ENCODE measurements at regions not wholly inside any gene's neighbourhood (a gene's known extent, or its start where the extent isn't known, plus 50 kb on each side); places are given as distances from the start of the nearest gene placed in this dataset.

DNA sequence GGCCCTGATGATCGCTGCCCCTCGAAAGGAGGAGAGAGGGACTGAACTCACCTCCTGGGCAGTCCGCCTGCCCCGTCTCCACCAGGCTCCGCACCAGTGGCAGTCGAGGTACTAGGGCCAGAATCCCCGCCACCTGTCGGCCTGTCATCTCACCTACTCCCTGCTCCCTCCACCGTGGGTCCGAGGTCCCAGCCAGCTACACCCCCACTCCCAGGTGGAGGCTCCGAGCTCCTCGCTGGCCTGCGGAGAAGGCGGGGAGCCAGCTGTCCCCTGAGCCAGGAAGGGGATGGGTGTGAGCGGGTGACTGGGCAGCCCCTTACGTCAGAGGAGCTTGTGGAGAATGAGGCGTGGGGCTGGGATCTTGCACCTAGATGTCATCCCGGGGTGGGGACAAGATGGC is 1066.5 kb upstream of the MANEA start:
- TF ChIP-seq, protein P1, sequence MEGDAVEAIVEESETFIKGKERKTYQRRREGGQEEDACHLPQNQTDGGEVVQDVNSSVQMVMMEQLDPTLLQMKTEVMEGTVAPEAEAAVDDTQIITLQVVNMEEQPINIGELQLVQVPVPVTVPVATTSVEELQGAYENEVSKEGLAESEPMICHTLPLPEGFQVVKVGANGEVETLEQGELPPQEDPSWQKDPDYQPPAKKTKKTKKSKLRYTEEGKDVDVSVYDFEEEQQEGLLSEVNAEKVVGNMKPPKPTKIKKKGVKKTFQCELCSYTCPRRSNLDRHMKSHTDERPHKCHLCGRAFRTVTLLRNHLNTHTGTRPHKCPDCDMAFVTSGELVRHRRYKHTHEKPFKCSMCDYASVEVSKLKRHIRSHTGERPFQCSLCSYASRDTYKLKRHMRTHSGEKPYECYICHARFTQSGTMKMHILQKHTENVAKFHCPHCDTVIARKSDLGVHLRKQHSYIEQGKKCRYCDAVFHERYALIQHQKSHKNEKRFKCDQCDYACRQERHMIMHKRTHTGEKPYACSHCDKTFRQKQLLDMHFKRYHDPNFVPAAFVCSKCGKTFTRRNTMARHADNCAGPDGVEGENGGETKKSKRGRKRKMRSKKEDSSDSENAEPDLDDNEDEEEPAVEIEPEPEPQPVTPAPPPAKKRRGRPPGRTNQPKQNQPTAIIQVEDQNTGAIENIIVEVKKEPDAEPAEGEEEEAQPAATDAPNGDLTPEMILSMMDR (IDR thresholded peaks at IDR 0.05; ENCODE audit: unreplicated experiment): no peak
- no peak for DNase-seq (ENCODE audit: low spot score, unreplicated experiment)
- Mint-ChIP-seq H3K27me3 (no peaks in the 10 kb centered on the region), H3K4me3 (ENCODE audit: low read depth) (no peak overlapping the region), H3K4me1 (ENCODE audit: low read depth) (no peaks in the 10 kb centered on the region), H3K27ac (no peak overlapping the region), H3K36me3 (ENCODE audit: insufficient read depth) (no peaks in the 10 kb centered on the region), H3K9me3 (ENCODE audit: low read depth) (peaks cover 1% of the 10 kb centered on the region)

DNA sequence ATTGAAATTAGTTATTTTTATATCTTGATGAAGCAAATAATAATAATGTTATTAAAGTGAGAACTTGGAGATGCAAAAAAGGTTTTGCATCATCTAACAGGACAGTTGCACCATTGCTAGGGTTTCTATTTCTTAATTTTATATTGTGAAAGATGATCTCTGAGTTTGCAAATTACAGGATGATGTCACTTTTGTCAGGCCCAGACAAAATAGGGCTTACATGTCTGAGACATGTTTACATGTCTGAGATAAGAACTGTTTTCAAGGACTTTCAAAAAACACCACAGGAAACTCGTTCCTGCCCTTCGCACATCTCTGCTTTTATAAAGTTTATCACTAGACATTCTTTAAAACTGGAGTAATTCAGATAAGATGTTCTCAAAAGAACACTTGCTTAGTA is 1075.8 kb upstream of the MANEA start:
- TF ChIP-seq, protein P1 (IDR thresholded peaks at IDR 0.05; ENCODE audit: unreplicated experiment): no peak
- no peak overlapping the region for H3K4me3 Mint-ChIP-seq (ENCODE audit: low read depth)
- no peaks in the 10 kb centered on the region for H3K36me3 Mint-ChIP-seq (ENCODE audit: insufficient read depth)
- H3K4me1 Mint-ChIP-seq (ENCODE audit: low read depth): no peaks in the 10 kb centered on the region
- no peaks in the 10 kb centered on the region for H3K27me3 Mint-ChIP-seq
- no peaks in the 10 kb centered on the region for H3K9me3 Mint-ChIP-seq (ENCODE audit: low read depth)
- DNase-seq (ENCODE audit: low spot score, unreplicated experiment): no peak
- H3K27ac Mint-ChIP-seq: no peak overlapping the region

DNA sequence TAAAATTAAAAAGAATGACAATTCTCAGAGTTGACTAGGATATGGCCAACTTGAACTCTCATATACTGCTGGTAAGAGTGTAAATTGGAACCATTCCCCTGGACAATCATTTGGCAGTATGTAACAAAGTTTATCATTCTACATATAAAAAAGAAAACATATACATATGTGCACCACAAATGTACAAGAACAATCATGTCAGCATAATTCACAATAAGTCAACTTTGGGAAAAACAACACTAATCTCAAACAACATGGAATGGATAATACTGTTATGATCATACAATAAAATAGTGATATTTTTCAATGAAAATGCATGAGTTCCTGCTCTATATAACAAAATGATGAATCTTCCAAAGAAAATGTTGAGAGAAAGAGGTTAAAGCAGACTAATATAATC is 1078.7 kb upstream of the EPHA7 start:
- Mint-ChIP-seq H3K36me3 (ENCODE audit: insufficient read depth) (no peaks in the 10 kb centered on the region), H3K9me3 (ENCODE audit: low read depth) (no peaks in the 10 kb centered on the region), H3K4me3 (ENCODE audit: low read depth) (no peak overlapping the region), H3K4me1 (ENCODE audit: low read depth) (no peaks in the 10 kb centered on the region), H3K27ac (no peak overlapping the region), H3K27me3 (no peaks in the 10 kb centered on the region)
- DNase-seq (ENCODE audit: low spot score, unreplicated experiment): no peak
- TF ChIP-seq, protein P1 (IDR thresholded peaks at IDR 0.05; ENCODE audit: unreplicated experiment): no peak

DNA sequence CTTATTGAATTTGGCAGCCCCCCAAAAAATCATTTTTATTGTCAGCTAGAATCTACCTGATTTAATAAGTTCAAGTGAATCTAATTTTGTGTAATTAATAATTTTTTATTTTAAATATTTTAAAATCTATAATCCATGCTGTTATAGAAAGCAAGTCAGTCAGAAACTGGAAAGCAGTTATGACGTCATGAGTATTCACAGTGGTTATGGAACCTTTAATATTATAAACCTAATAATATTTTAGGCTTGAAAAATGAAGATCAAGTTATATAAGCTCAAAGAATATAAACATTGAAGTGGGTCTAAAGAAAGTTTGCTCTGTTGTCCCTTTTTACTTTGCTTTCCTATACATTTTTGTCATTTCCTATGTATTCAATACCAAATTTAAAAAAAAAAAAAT is 1075.1 kb upstream of the EPHA7 start:
- H3K27me3 Mint-ChIP-seq: no peaks in the 10 kb centered on the region
- H3K27ac Mint-ChIP-seq: no peak overlapping the region
- TF ChIP-seq, protein P1 (IDR thresholded peaks at IDR 0.05; ENCODE audit: unreplicated experiment): no peak
- no peak for DNase-seq (ENCODE audit: low spot score, unreplicated experiment)
- H3K9me3 Mint-ChIP-seq (ENCODE audit: low read depth): no peaks in the 10 kb centered on the region
- no peaks in the 10 kb centered on the region for H3K36me3 Mint-ChIP-seq (ENCODE audit: insufficient read depth)
- H3K4me3 Mint-ChIP-seq (ENCODE audit: low read depth): no peak overlapping the region
- H3K4me1 Mint-ChIP-seq (ENCODE audit: low read depth): no peaks in the 10 kb centered on the region

DNA sequence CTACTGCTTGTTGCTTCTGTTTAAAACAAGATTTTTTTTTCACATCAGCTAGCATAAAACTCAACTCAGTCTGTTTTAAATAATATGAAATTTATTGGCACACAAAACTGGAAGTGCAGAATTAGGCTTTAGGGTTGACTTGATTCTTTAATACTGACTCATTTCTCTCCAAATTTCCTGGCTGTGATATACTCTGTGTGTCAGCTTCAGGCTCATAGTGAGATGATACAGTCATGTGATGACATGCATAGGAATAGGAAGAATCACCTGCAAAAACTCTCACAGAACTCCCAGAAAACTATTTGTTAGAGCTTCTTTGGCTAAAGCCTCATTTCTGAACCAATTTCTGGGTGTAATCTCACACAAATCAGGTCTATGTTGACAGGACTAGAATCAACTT is 1068.0 kb upstream of the EPHA7 start:
- DNase-seq (ENCODE audit: low spot score, unreplicated experiment): no peak
- Mint-ChIP-seq H3K9me3 (ENCODE audit: low read depth) (no peaks in the 10 kb centered on the region), H3K36me3 (ENCODE audit: insufficient read depth) (no peaks in the 10 kb centered on the region), H3K4me3 (ENCODE audit: low read depth) (no peak overlapping the region), H3K27ac (no peak overlapping the region), H3K27me3 (no peaks in the 10 kb centered on the region), H3K4me1 (ENCODE audit: low read depth) (no peaks in the 10 kb centered on the region)
- TF ChIP-seq, protein P1 (IDR thresholded peaks at IDR 0.05; ENCODE audit: unreplicated experiment): no peak

Data from progenitor cell of endocrine pancreas (in vitro differentiated cells).